Astrocyte (in vitro differentiated cells and primary cell): ENCODE measurements at regions not wholly inside any gene's neighbourhood (a gene's known extent, or its start where the extent isn't known, plus 50 kb on each side); places are given as distances from the start of the nearest gene placed in this dataset.

Experiments
- DNase-seq: peaks from one replicate; pipeline ENCODE4 v3.0.0-alpha.2; 2010; ENCODE audit warnings: low read depth
- FAIRE-seq: peaks from 2 replicates; lab custom pipeline; 2011; peaks lifted over from hg19 to GRCh38; lab: Jason Lieb, UNC
- H2AFZ ChIP-seq: 2 replicates; pipeline ENCODE4 v1.6.0; 2012; ENCODE audit warnings: low read depth, low read length, inconsistent platforms
- H3K27ac ChIP-seq: 2 replicates; pipeline ENCODE4 v1.5.1; 2011; ENCODE audit warnings: low read depth, low read length, inconsistent platforms
- H3K27me3 ChIP-seq: 2 replicates; pipeline ENCODE4 v1.6.0; 2011; ENCODE audit warnings: low read length, inconsistent platforms; ENCODE audit not compliant: insufficient read depth
- H3K36me3 ChIP-seq: 2 replicates; pipeline ENCODE4 v1.5.1; 2011; ENCODE audit warnings: low read length, inconsistent platforms; ENCODE audit not compliant: insufficient read depth
- H3K4me1 ChIP-seq: 2 replicates; pipeline ENCODE4 v1.5.1; 2011; ENCODE audit warnings: low read length, inconsistent platforms; ENCODE audit not compliant: insufficient read depth
- H3K4me2 ChIP-seq: 2 replicates; pipeline ENCODE4 v1.6.0; 2012; ENCODE audit warnings: low read length, inconsistent platforms
- H3K4me3 ChIP-seq: 2 replicates; pipeline ENCODE4 v1.5.1; 2011; ENCODE audit warnings: low read depth, mild to moderate bottlenecking, low read length, inconsistent platforms; ENCODE audit not compliant: insufficient read depth
- H3K79me2 ChIP-seq: 2 replicates; pipeline ENCODE4 v1.6.0; 2012; ENCODE audit warnings: mild to moderate bottlenecking, low read length, inconsistent platforms; ENCODE audit not compliant: insufficient read depth
- H3K9ac ChIP-seq: 2 replicates; pipeline ENCODE4 v1.6.0; 2012; ENCODE audit warnings: mild to moderate bottlenecking, low read length, inconsistent platforms
- H3K9me3 ChIP-seq: 2 replicates; pipeline ENCODE4 v1.5.1; 2012; ENCODE audit warnings: low read depth, mild to moderate bottlenecking, low read length, inconsistent platforms; ENCODE audit not compliant: insufficient read depth
- H4K20me1 ChIP-seq: 2 replicates; pipeline ENCODE4 v1.6.0; 2012; ENCODE audit warnings: low read length, inconsistent platforms; ENCODE audit not compliant: insufficient read depth
- H3K27ac Mint-ChIP-seq: one replicate; pipeline ENCODE4 v1.8.0; 2021; ENCODE audit warnings: mild to moderate bottlenecking, mixed read lengths; ENCODE audit not compliant: unreplicated experiment
- H3K27me3 Mint-ChIP-seq: one replicate; pipeline ENCODE4 v1.8.0; 2021; ENCODE audit warnings: low read depth, mixed read lengths; ENCODE audit not compliant: unreplicated experiment
- H3K36me3 Mint-ChIP-seq: one replicate; pipeline ENCODE4 v1.8.0; 2021; ENCODE audit warnings: low read depth, mixed read lengths; ENCODE audit not compliant: unreplicated experiment
- H3K4me1 Mint-ChIP-seq: one replicate; pipeline ENCODE4 v1.8.0; 2021; ENCODE audit warnings: low read depth, mixed read lengths; ENCODE audit not compliant: unreplicated experiment
- H3K4me3 Mint-ChIP-seq: one replicate; pipeline ENCODE4 v1.8.0; 2021; ENCODE audit warnings: mild to moderate bottlenecking, moderate library complexity, mixed read lengths; ENCODE audit not compliant: unreplicated experiment
- H3K9me3 Mint-ChIP-seq: one replicate; pipeline ENCODE4 v1.8.0; 2021; ENCODE audit warnings: mild to moderate bottlenecking, mixed read lengths; ENCODE audit not compliant: unreplicated experiment
- CTCF ChIP-seq: IDR thresholded peaks from 2 replicates; pipeline ENCODE4 v1.5.1; 2011; ENCODE audit warnings: low read depth, mild to moderate bottlenecking, inconsistent platforms, low read length, moderate library complexity; ENCODE audit not compliant: insufficient read depth
- EZH2 ChIP-seq: IDR thresholded peaks from 2 replicates; pipeline ENCODE4 v1.6.1; 2012; ENCODE audit warnings: mild to moderate bottlenecking, low read length, inconsistent platforms; ENCODE audit not compliant: insufficient read depth

GRCh38 chr12:92546259-92546634 lies 156.5 kb upstream of the PLEKHG7 start:
- H3K27ac Mint-ChIP-seq = no peak overlapping the region
- peaks cover 2% of the 10 kb centered on the region for H3K4me1 Mint-ChIP-seq
- no peak overlapping the region for H3K4me3 Mint-ChIP-seq
- no peaks in the 10 kb centered on the region for H4K20me1 ChIP-seq
- no peaks in the 10 kb centered on the region for H3K36me3 ChIP-seq
- no peaks in the 10 kb centered on the region for H3K27me3 ChIP-seq
- no peak overlapping the region for H3K4me2 ChIP-seq
- no peak overlapping the region for H3K27ac ChIP-seq
- DNase-seq (no peak), FAIRE-seq (no peak)
- H3K9me3 ChIP-seq = no peaks in the 10 kb centered on the region
- H3K9ac ChIP-seq = no peak overlapping the region
- no peaks in the 10 kb centered on the region for H3K27me3 Mint-ChIP-seq
- H3K4me1 ChIP-seq = no peaks in the 10 kb centered on the region
- H3K9me3 Mint-ChIP-seq = no peaks in the 10 kb centered on the region
- TF ChIP-seq EZH2 (no peak), CTCF (no peak)
- no peaks in the 10 kb centered on the region for H3K79me2 ChIP-seq
- no peak overlapping the region for H3K4me3 ChIP-seq
- no peaks in the 10 kb centered on the region for H3K36me3 Mint-ChIP-seq
- no peak overlapping the region for H2AFZ ChIP-seq

- Histone ChIP-seq H3K27ac (no peak overlapping the region), H3K27me3 (no peaks in the 10 kb centered on the region), H3K36me3 (no peaks in the 10 kb centered on the region), H3K4me1 (peaks cover 6% of the 10 kb centered on the region), H4K20me1 (no peaks in the 10 kb centered on the region), H3K4me2 (no peak overlapping the region), H3K9ac (no peak overlapping the region), H3K79me2 (no peaks in the 10 kb centered on the region), H2AFZ (no peak overlapping the region), H3K4me3 (no peak overlapping the region), H3K9me3 (no peaks in the 10 kb centered on the region)
- Mint-ChIP-seq H3K4me1 (peaks cover 11% of the 10 kb centered on the region), H3K36me3 (no peaks in the 10 kb centered on the region), H3K27ac (no peak overlapping the region), H3K9me3 (no peaks in the 10 kb centered on the region), H3K4me3 (no peak overlapping the region), H3K27me3 (no peaks in the 10 kb centered on the region)
- DNase-seq = no peak
- no peak for FAIRE-seq
- TF ChIP-seq EZH2 (no peak), CTCF (no peak)
Measured at GRCh38 chr12:92544322-92544721, 158.5 kb upstream of the PLEKHG7 start.

GRCh38 chr12:92543840-92544239 lies 158.9 kb upstream of the PLEKHG7 start:
- Histone ChIP-seq H4K20me1 (no peaks in the 10 kb centered on the region), H2AFZ (no peak overlapping the region), H3K9me3 (no peaks in the 10 kb centered on the region), H3K27me3 (no peaks in the 10 kb centered on the region), H3K9ac (no peak overlapping the region), H3K27ac (no peak overlapping the region), H3K4me1 (peaks cover 10% of the 10 kb centered on the region), H3K4me3 (no peak overlapping the region), H3K36me3 (no peaks in the 10 kb centered on the region), H3K4me2 (no peak overlapping the region), H3K79me2 (no peaks in the 10 kb centered on the region)
- Mint-ChIP-seq H3K4me3 (no peak overlapping the region), H3K9me3 (no peaks in the 10 kb centered on the region), H3K27ac (no peak overlapping the region), H3K4me1 (peaks cover 16% of the 10 kb centered on the region), H3K36me3 (no peaks in the 10 kb centered on the region), H3K27me3 (no peaks in the 10 kb centered on the region)
- no peak for TF ChIP-seq EZH2
- DNase-seq (no peak), FAIRE-seq (no peak)
